Panc1 (cell line): ENCODE measurements at regions not wholly inside any gene's neighbourhood (a gene's known extent, or its start where the extent isn't known, plus 50 kb on each side); places are given as distances from the start of the nearest gene placed in this dataset.

Experiments used
- ATAC-seq: fragments of 200-7000 bp; cut with Tn5 transposase; 2 replicates; pipeline ENCODE4 v1.9.1; 2020; ENCODE audit warnings: mild to moderate bottlenecking, moderate library complexity
- BruUV-seq: library from RNA; stranded (reverse); fragments of 400-500 nt; replicated peaks from 2 replicates; lab custom pipeline; 2021; lab: Mats Ljungman, UMichigan
- CTCF ChIA-PET: fragments of 300-600 bp; sonication (Branson Sonifier 250); formaldehyde crosslinking; loops from one replicate; lab custom pipeline; 2022; ENCODE audit warnings: antibody characterized with exemption; lab: Charles Lee
- POLR2A ChIA-PET: fragments of 300-600 bp; sonication (Branson Sonifier 250); formaldehyde crosslinking; loops from one replicate; lab custom pipeline; 2022; ENCODE audit warnings: antibody characterized with exemption; lab: Charles Lee
- DNase-seq: peaks from one replicate; pipeline ENCODE4 v3.0.0-alpha.2; 2010; ENCODE audit warnings: low read depth, low spot score
- H3K27ac ChIP-seq: 2 replicates; pipeline ENCODE4 v1.5.1; 2011; ENCODE audit warnings: mild to moderate bottlenecking, low read length, inconsistent platforms
- H3K27me3 ChIP-seq: fragments of 200-500 bp; sonication (Bioruptor generic); 2 replicates; pipeline ENCODE4 v1.6.0; 2014; ENCODE audit warnings: low read length, inconsistent platforms; ENCODE audit not compliant: control insufficient read depth, insufficient read depth
- H3K36me3 ChIP-seq: fragments of 200-500 bp; sonication (Bioruptor generic); 2 replicates; pipeline ENCODE4 v1.5.1; 2014; ENCODE audit warnings: inconsistent platforms, mild to moderate bottlenecking, low read length, moderate library complexity; ENCODE audit not compliant: control insufficient read depth, insufficient read depth
- H3K4me1 ChIP-seq: 2 replicates; pipeline ENCODE4 v1.5.1; 2011; ENCODE audit warnings: inconsistent platforms, mild to moderate bottlenecking, low read length, moderate library complexity; ENCODE audit not compliant: control insufficient read depth, insufficient read depth
- H3K4me3 ChIP-seq, 2 experiments: 2 replicates each; pipeline ENCODE4 v1.5.1; 2011 to 2012; ENCODE audit warnings: low read depth in 2 of 2, low read length in 2 of 2, mild to moderate bottlenecking in 2 of 2, inconsistent platforms in 1 of 2, moderate library complexity in 1 of 2
- H3K9me3 ChIP-seq: fragments of 200-500 bp; sonication (Bioruptor generic); 2 replicates; pipeline ENCODE4 v1.5.1; 2014; ENCODE audit warnings: low read depth, mild to moderate bottlenecking, inconsistent platforms, low read length, moderate library complexity; ENCODE audit not compliant: control insufficient read depth, insufficient read depth
- POLR2AphosphoS5 ChIP-seq: IDR thresholded peaks from 2 replicates; pipeline ENCODE4 v1.6.1; 2012; ENCODE audit warnings: mild to moderate bottlenecking, low read depth, low read length, moderate library complexity
- REST ChIP-seq, 2 experiments: IDR thresholded peaks; 2 replicates each; pipeline ENCODE4 v1.6.1; 2011 to 2012; ENCODE audit warnings: low read depth in 2 of 2, control low read depth in 1 of 2, low read length in 1 of 2, mild to moderate bottlenecking in 1 of 2, moderate library complexity in 1 of 2; ENCODE audit not compliant: insufficient read depth in 1 of 2
- SIN3A ChIP-seq: IDR thresholded peaks from 2 replicates; pipeline ENCODE4 v1.6.1; 2012; ENCODE audit warnings: low read depth, mild to moderate bottlenecking, low read length, moderate library complexity, borderline replicate concordance; ENCODE audit not compliant: insufficient read depth
- TCF7L2 ChIP-seq: IDR thresholded peaks from 2 replicates; pipeline ENCODE4 v1.6.1; 2011; ENCODE audit warnings: mild to moderate bottlenecking, low read depth, low read length, inconsistent platforms
- in situ Hi-C: cut with HindIII; loops from 2 replicates; pipeline ENCODE4 v1.10.0; 2016; ENCODE audit warnings: low sequenced_read_pairs, low pct_unique_long_range_greater_than_20kb
- intact Hi-C: fragments of 100-400 bp; cut with micrococcal nuclease; formaldehyde crosslinking; loops from one replicate; pipeline ENCODE4 v1.10.0; 2022; ENCODE audit not compliant: unreplicated experiment
- TF ChIP-seq, protein P1 (sequence below): fragments of 450-650 bp; IDR thresholded peaks from 2 replicates; pipeline ENCODE4 v1.5.1; 2017; ENCODE audit warnings: mild to moderate bottlenecking

DNA sequence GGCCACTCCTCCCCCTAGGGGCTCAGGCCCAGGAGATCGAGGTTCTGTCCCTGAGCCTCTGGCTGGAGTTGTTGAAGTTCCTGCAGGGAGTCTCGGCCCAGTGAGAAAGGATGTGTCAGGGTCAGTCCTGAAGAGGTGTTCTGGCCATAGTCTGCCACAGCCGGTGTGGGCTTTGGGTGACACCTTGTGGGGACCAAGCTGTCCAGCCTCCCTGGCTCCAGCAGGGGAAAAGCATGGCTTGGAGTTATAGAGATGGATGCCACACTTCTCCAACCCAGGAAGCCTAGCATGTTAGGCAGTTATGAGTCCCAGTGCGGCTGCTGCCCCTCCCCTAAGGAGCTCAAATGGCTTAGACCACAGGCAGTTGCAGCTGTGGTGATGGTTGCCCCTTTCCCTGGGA, 945.6 kb upstream of the GBE1 start:
- in situ Hi-C loops (no loop called here), intact Hi-C loops (no loop called here)
- Histone ChIP-seq H3K27me3 (no peaks in the 10 kb centered on the region), H3K4me1 (no peaks in the 10 kb centered on the region), H3K9me3 (no peaks in the 10 kb centered on the region), H3K27ac (no peak overlapping the region), H3K36me3 (no peaks in the 10 kb centered on the region), H3K4me3 (no peak overlapping the region)
- ChIA-PET CTCF (no interaction called here), POLR2A (no interaction called here)
- BruUV-seq, result no TSS peak
- no peak for DNase-seq
- TF ChIP-seq TCF7L2, result no peak
- no peak for TF ChIP-seq REST (IDR thresholded peaks at IDR 0.05; ENCODE audit: insufficient read depth in 1 of 2, low read depth in 2 of 2, low read length in 1 of 2)
- no peak for ATAC-seq

- no TSS peak for BruUV-seq
- no peak for DNase-seq
- ChIA-PET POLR2A (no interaction called here), CTCF (no interaction called here)
- TF ChIP-seq REST (IDR thresholded peaks at IDR 0.05; ENCODE audit: insufficient read depth in 1 of 2, low read depth in 2 of 2, low read length in 1 of 2) (no peak), TCF7L2 (no peak), POLR2AphosphoS5 (no peak), SIN3A (no peak)
- TF ChIP-seq, protein P1, sequence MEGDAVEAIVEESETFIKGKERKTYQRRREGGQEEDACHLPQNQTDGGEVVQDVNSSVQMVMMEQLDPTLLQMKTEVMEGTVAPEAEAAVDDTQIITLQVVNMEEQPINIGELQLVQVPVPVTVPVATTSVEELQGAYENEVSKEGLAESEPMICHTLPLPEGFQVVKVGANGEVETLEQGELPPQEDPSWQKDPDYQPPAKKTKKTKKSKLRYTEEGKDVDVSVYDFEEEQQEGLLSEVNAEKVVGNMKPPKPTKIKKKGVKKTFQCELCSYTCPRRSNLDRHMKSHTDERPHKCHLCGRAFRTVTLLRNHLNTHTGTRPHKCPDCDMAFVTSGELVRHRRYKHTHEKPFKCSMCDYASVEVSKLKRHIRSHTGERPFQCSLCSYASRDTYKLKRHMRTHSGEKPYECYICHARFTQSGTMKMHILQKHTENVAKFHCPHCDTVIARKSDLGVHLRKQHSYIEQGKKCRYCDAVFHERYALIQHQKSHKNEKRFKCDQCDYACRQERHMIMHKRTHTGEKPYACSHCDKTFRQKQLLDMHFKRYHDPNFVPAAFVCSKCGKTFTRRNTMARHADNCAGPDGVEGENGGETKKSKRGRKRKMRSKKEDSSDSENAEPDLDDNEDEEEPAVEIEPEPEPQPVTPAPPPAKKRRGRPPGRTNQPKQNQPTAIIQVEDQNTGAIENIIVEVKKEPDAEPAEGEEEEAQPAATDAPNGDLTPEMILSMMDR, result no peak
- H3K27ac ChIP-seq, result no peak overlapping the region
- ATAC-seq, result no peak
- intact Hi-C loops, result no loop called here
- H3K36me3 ChIP-seq, result no peaks in the 10 kb centered on the region
- no peak overlapping the region for H3K4me3 ChIP-seq
- H3K27me3 ChIP-seq, result no peaks in the 10 kb centered on the region
- in situ Hi-C loops, result no loop called here
- no peaks in the 10 kb centered on the region for H3K4me1 ChIP-seq
- H3K9me3 ChIP-seq, result no peaks in the 10 kb centered on the region
These were observed 924.3 kb upstream of the GBE1 start for GRCh38 chr3:82685761-82686160.
